ENCODE measurements at regions not wholly inside any gene's neighbourhood (a gene's known extent, or its start where the extent isn't known, plus 50 kb on each side); places are given as distances from the start of the nearest gene placed in this dataset.

- no peaks in the 10 kb centered on the region for H3K27me3 ChIP-seq (ENCODE audit: control insufficient read depth, insufficient read depth, low read length)
- 71% methylated on average over 2 of the region's 2 CpGs for WGBS (ENCODE audit: insufficient coverage)
- H3K27ac ChIP-seq (ENCODE audit: low read length): no peak overlapping the region
- H3K4me3 ChIP-seq (ENCODE audit: low read length): no peak overlapping the region
- no peak for DNase-seq
- no peaks in the 10 kb centered on the region for H3K4me1 ChIP-seq (ENCODE audit: control insufficient read depth, insufficient read depth, low read length)
- H3K36me3 ChIP-seq (ENCODE audit: control insufficient read depth, insufficient read depth, low read length): no peaks in the 10 kb centered on the region
- H3K9me3 ChIP-seq (replicated peaks; ENCODE audit: control insufficient read depth, low read depth, low read length): peaks cover 5% of the 10 kb centered on the region
Observed at GRCh38 chr12:73424484-73424883, 1113.2 kb upstream of the ATXN7L3B start.

- Histone ChIP-seq H3K9me3 (replicated peaks; ENCODE audit: control insufficient read depth, low read depth, low read length) (no peaks in the 10 kb centered on the region), H3K4me1 (ENCODE audit: control insufficient read depth, insufficient read depth, low read length) (no peaks in the 10 kb centered on the region), H3K27me3 (ENCODE audit: control insufficient read depth, insufficient read depth, low read length) (no peaks in the 10 kb centered on the region), H3K27ac (ENCODE audit: low read length) (no peak overlapping the region), H3K36me3 (ENCODE audit: control insufficient read depth, insufficient read depth, low read length) (no peaks in the 10 kb centered on the region), H3K4me3 (ENCODE audit: low read length) (no peak overlapping the region)
- WGBS (ENCODE audit: insufficient coverage): 56% methylated on average over 1 of the region's 2 CpGs
- no peak for DNase-seq
Observed at GRCh38 chr12:73445658-73446324, 1091.8 kb upstream of the ATXN7L3B start.

- Histone ChIP-seq H3K9me3 (replicated peaks; ENCODE audit: control insufficient read depth, low read depth, low read length) (no peaks in the 10 kb centered on the region), H3K4me3 (ENCODE audit: low read length) (no peak overlapping the region), H3K4me1 (ENCODE audit: control insufficient read depth, insufficient read depth, low read length) (no peaks in the 10 kb centered on the region), H3K27me3 (ENCODE audit: control insufficient read depth, insufficient read depth, low read length) (no peaks in the 10 kb centered on the region), H3K27ac (ENCODE audit: low read length) (no peak overlapping the region), H3K36me3 (ENCODE audit: control insufficient read depth, insufficient read depth, low read length) (no peaks in the 10 kb centered on the region)
- no peak for DNase-seq
- no CpG with 5 or more reads among the region's 3 CpGs for WGBS (ENCODE audit: insufficient coverage)
Observed at GRCh38 chr12:73452672-73453469, 1084.8 kb upstream of the ATXN7L3B start.

GRCh38 chr12:73460212-73460611, 1077.4 kb upstream of the ATXN7L3B start:
- Histone ChIP-seq H3K36me3 (ENCODE audit: control insufficient read depth, insufficient read depth, low read length) (no peaks in the 10 kb centered on the region), H3K4me1 (ENCODE audit: control insufficient read depth, insufficient read depth, low read length) (no peaks in the 10 kb centered on the region), H3K4me3 (ENCODE audit: low read length) (no peak overlapping the region), H3K9me3 (replicated peaks; ENCODE audit: control insufficient read depth, low read depth, low read length) (no peaks in the 10 kb centered on the region), H3K27ac (ENCODE audit: low read length) (no peak overlapping the region), H3K27me3 (ENCODE audit: control insufficient read depth, insufficient read depth, low read length) (no peaks in the 10 kb centered on the region)
- DNase-seq: no peak

- H3K4me3 ChIP-seq (ENCODE audit: low read length): no peak overlapping the region
- H3K36me3 ChIP-seq (ENCODE audit: control insufficient read depth, insufficient read depth, low read length): no peaks in the 10 kb centered on the region
- no peaks in the 10 kb centered on the region for H3K4me1 ChIP-seq (ENCODE audit: control insufficient read depth, insufficient read depth, low read length)
- no peak overlapping the region for H3K27ac ChIP-seq (ENCODE audit: low read length)
- no peaks in the 10 kb centered on the region for H3K9me3 ChIP-seq (replicated peaks; ENCODE audit: control insufficient read depth, low read depth, low read length)
- H3K27me3 ChIP-seq (ENCODE audit: control insufficient read depth, insufficient read depth, low read length): no peaks in the 10 kb centered on the region
- DNase-seq: no peak
- 65% methylated on average over 4 of the region's 4 CpGs for WGBS (ENCODE audit: insufficient coverage)
Observed at GRCh38 chr12:73465106-73465505, 1072.5 kb upstream of the ATXN7L3B start.

GRCh38 chr12:73486256-73486655, 1051.4 kb upstream of the ATXN7L3B start:
- Histone ChIP-seq H3K27me3 (ENCODE audit: control insufficient read depth, insufficient read depth, low read length) (no peaks in the 10 kb centered on the region), H3K9me3 (replicated peaks; ENCODE audit: control insufficient read depth, low read depth, low read length) (no peaks in the 10 kb centered on the region), H3K4me1 (ENCODE audit: control insufficient read depth, insufficient read depth, low read length) (no peaks in the 10 kb centered on the region), H3K36me3 (ENCODE audit: control insufficient read depth, insufficient read depth, low read length) (no peaks in the 10 kb centered on the region), H3K4me3 (ENCODE audit: low read length) (no peak overlapping the region), H3K27ac (ENCODE audit: low read length) (no peak overlapping the region)
- no peak for DNase-seq

GRCh38 chr12:73506611-73507010, 1031.0 kb upstream of the ATXN7L3B start:
- Histone ChIP-seq H3K36me3 (ENCODE audit: control insufficient read depth, insufficient read depth, low read length) (no peaks in the 10 kb centered on the region), H3K4me1 (ENCODE audit: control insufficient read depth, insufficient read depth, low read length) (no peaks in the 10 kb centered on the region), H3K9me3 (replicated peaks; ENCODE audit: control insufficient read depth, low read depth, low read length) (no peaks in the 10 kb centered on the region), H3K27ac (ENCODE audit: low read length) (no peak overlapping the region), H3K27me3 (ENCODE audit: control insufficient read depth, insufficient read depth, low read length) (no peaks in the 10 kb centered on the region), H3K4me3 (ENCODE audit: low read length) (no peak overlapping the region)
- WGBS (ENCODE audit: insufficient coverage): no CpG with 5 or more reads among the region's 1 CpG
- no peak for DNase-seq

- no peaks in the 10 kb centered on the region for H3K4me1 ChIP-seq (ENCODE audit: control insufficient read depth, insufficient read depth, low read length)
- H3K4me3 ChIP-seq (ENCODE audit: low read length): no peak overlapping the region
- no peaks in the 10 kb centered on the region for H3K9me3 ChIP-seq (replicated peaks; ENCODE audit: control insufficient read depth, low read depth, low read length)
- no peak overlapping the region for H3K27ac ChIP-seq (ENCODE audit: low read length)
- H3K36me3 ChIP-seq (ENCODE audit: control insufficient read depth, insufficient read depth, low read length): no peaks in the 10 kb centered on the region
- no peak for DNase-seq
- no peaks in the 10 kb centered on the region for H3K27me3 ChIP-seq (ENCODE audit: control insufficient read depth, insufficient read depth, low read length)
- WGBS (ENCODE audit: insufficient coverage): 80% methylated on average over 1 of the region's 3 CpGs
Observed at GRCh38 chr12:73514672-73515071, 1023.0 kb upstream of the ATXN7L3B start.

GRCh38 chr12:73517859-73518258, 1019.8 kb upstream of the ATXN7L3B start:
- peak; percentile 1 for DNase-seq
- no peaks in the 10 kb centered on the region for H3K4me1 ChIP-seq (ENCODE audit: control insufficient read depth, insufficient read depth, low read length)
- H3K27ac ChIP-seq (ENCODE audit: low read length): no peak overlapping the region
- H3K9me3 ChIP-seq (replicated peaks; ENCODE audit: control insufficient read depth, low read depth, low read length): peaks cover 4% of the 10 kb centered on the region
- no CpG with 5 or more reads among the region's 1 CpG for WGBS (ENCODE audit: insufficient coverage)
- H3K4me3 ChIP-seq (ENCODE audit: low read length): no peak overlapping the region
- no peaks in the 10 kb centered on the region for H3K27me3 ChIP-seq (ENCODE audit: control insufficient read depth, insufficient read depth, low read length)
- no peaks in the 10 kb centered on the region for H3K36me3 ChIP-seq (ENCODE audit: control insufficient read depth, insufficient read depth, low read length)

GRCh38 chr12:73529231-73529630, 1008.4 kb upstream of the ATXN7L3B start:
- no peak for DNase-seq
- H3K27me3 ChIP-seq (ENCODE audit: control insufficient read depth, insufficient read depth, low read length): no peaks in the 10 kb centered on the region
- no peak overlapping the region for H3K4me3 ChIP-seq (ENCODE audit: low read length)
- no peaks in the 10 kb centered on the region for H3K4me1 ChIP-seq (ENCODE audit: control insufficient read depth, insufficient read depth, low read length)
- H3K9me3 ChIP-seq (replicated peaks; ENCODE audit: control insufficient read depth, low read depth, low read length): no peaks in the 10 kb centered on the region
- no peaks in the 10 kb centered on the region for H3K36me3 ChIP-seq (ENCODE audit: control insufficient read depth, insufficient read depth, low read length)
- H3K27ac ChIP-seq (ENCODE audit: low read length): no peak overlapping the region
- no CpG with 5 or more reads among the region's 1 CpG for WGBS (ENCODE audit: insufficient coverage)
